SK-N-MC (cell line): ENCODE measurements at regions not wholly inside any gene's neighbourhood (a gene's known extent, or its start where the extent isn't known, plus 50 kb on each side); places are given as distances from the start of the nearest gene placed in this dataset.

Source experiments
- EZH2 ChIP-seq: fragments of 200-600 bp; sonication (generic); IDR thresholded peaks from one replicate; pipeline ENCODE4 v1.6.1; 2017; ENCODE audit warnings: antibody characterized with exemption
- FOXP2 ChIP-seq: optimal IDR thresholded peaks from 2 replicates; pipeline ENCODE3; 2011; ENCODE audit warnings: mild to moderate bottlenecking, moderate library complexity; ENCODE audit not compliant: insufficient read depth; ENCODE audit errors: extremely low read length, control extremely low read depth
- POLR2AphosphoS5 ChIP-seq: IDR thresholded peaks from 2 replicates; pipeline ENCODE4 v1.6.1; 2012; ENCODE audit warnings: mild to moderate bottlenecking, low read depth, low read length, borderline replicate concordance

DNA sequence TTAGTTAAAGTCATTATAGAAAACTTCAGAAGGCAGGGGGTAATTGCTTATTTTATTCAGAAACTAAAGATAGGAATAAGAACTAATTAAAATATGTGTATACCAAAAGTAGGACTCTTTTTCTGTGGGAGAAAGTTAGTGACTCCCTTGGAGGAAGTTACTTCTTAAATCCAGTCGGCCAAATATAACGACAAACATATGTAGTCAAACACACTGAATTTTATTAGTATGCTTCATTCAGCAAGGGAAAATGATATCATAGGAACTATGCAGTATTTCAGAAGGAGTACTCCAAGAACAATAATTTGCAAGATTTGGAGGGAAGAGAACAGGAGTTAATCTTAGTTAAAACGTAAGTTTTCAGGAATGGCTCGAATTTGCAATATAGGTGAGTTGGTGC, 432.6 kb downstream of the CYLC2 start:
- TF ChIP-seq EZH2, result no peak
- no peak for TF ChIP-seq POLR2AphosphoS5
- no peak for TF ChIP-seq FOXP2
